Uterus (tissue), 3 donors: ENCODE measurements at regions not wholly inside any gene's neighbourhood (a gene's known extent, or its start where the extent isn't known, plus 50 kb on each side); places are given as distances from the start of the nearest gene placed in this dataset.

Experiments
- DNase-seq, 2 donors: peaks; one replicate each; pipeline ENCODE4 v3.0.0-alpha.2; 2019 to 2020
- H3K27ac ChIP-seq, 2 donors: fragments of 200-600 bp; sonication (generic); 1 replicate in 1 of 2; 2 replicates in 1 of 2; pipeline ENCODE4 v1.5.1; 2016 to 2018
- H3K27me3 ChIP-seq, 2 donors: fragments of 200-600 bp; sonication (generic); one replicate each; pipeline ENCODE4 v1.5.1; 2018 to 2019; ENCODE audit warnings: control low read depth in 1 of 2
- H3K36me3 ChIP-seq, 2 donors: fragments of 200-600 bp; sonication (generic); one replicate each; pipeline ENCODE4 v1.5.1; 2019; ENCODE audit warnings: control low read depth in 1 of 2
- H3K4me1 ChIP-seq, 2 donors: fragments of 200-600 bp; sonication (generic); one replicate each; pipeline ENCODE4 v1.5.1; 2018 to 2019; ENCODE audit warnings: control low read depth in 1 of 2
- H3K4me3 ChIP-seq, 2 donors: fragments of 200-600 bp; sonication (generic); 1 replicate in 1 of 2; 2 replicates in 1 of 2; pipeline ENCODE4 v1.5.1; 2018 to 2019; ENCODE audit warnings: mild to moderate bottlenecking in 1 of 2
- H3K9me3 ChIP-seq, 2 donors: fragments of 200-600 bp; sonication (generic); one replicate each; pipeline ENCODE4 v1.5.1; 2019; ENCODE audit warnings: control low read depth in 1 of 2
- CTCF ChIP-seq, 4 experiments: fragments of 200-600 bp in 2 of 4; fragments of 450-650 bp in 2 of 4; sonication (generic) in 2 of 4; IDR thresholded peaks; one replicate each; pipeline ENCODE4 v1.5.1; 2016 to 2019; ENCODE audit warnings: antibody characterized with exemption in 4 of 4, mild to moderate bottlenecking in 2 of 4, moderate library complexity in 1 of 4
- POLR2A ChIP-seq, 2 donors: fragments of 450-650 bp; IDR thresholded peaks; one replicate each; pipeline ENCODE4 v1.6.1; 2016; ENCODE audit warnings: antibody characterized with exemption in 2 of 2, mild to moderate bottlenecking in 1 of 2, moderate library complexity in 1 of 2
- intact Hi-C: fragments of 100-400 bp; cut with DNase I; formaldehyde crosslinking; loops from one replicate; pipeline ENCODE4 v1.15.1; 2023; ENCODE audit warnings: low total_unique reads
- donor health status: DM: yes; HTN: yes; CAD: no.

- no peaks in the 10 kb centered on the region for H3K9me3 ChIP-seq
- H3K36me3 ChIP-seq = no peaks in the 10 kb centered on the region
- TF ChIP-seq POLR2A (IDR thresholded peaks at IDR 0.05) (no peak), CTCF (IDR thresholded peaks at IDR 0.05) (no peak)
- intact Hi-C loops = no loop called here
- DNase-seq = no peak
- H3K4me3 ChIP-seq = no peak overlapping the region
- H3K4me1 ChIP-seq = no peaks in the 10 kb centered on the region
- no peak overlapping the region for H3K27ac ChIP-seq
- H3K27me3 ChIP-seq = no peaks in the 10 kb centered on the region
Measured at GRCh38 chr5:156043351-156043750, 283.6 kb upstream of the SGCD start.

GRCh38 chr5:156051972-156052371, 275.0 kb upstream of the SGCD start:
- TF ChIP-seq POLR2A (IDR thresholded peaks at IDR 0.05) (no peak), CTCF (IDR thresholded peaks at IDR 0.05) (no peak)
- no peak overlapping the region for H3K4me3 ChIP-seq
- H3K27me3 ChIP-seq = no peaks in the 10 kb centered on the region
- no peaks in the 10 kb centered on the region for H3K36me3 ChIP-seq
- DNase-seq = no peak
- no peak overlapping the region for H3K27ac ChIP-seq
- intact Hi-C loops = no loop called here
- H3K4me1 ChIP-seq = no peaks in the 10 kb centered on the region
- H3K9me3 ChIP-seq = no peaks in the 10 kb centered on the region

- H3K9me3 ChIP-seq = no peaks in the 10 kb centered on the region
- intact Hi-C loops = no loop called here
Measured at GRCh38 chr5:156052656-156053055, 274.3 kb upstream of the SGCD start.

GRCh38 chr5:156053056-156053455, 273.9 kb upstream of the SGCD start:
- no peak overlapping the region for H3K4me3 ChIP-seq
- DNase-seq = no peak
- intact Hi-C loops = no loop called here
- no peak for TF ChIP-seq POLR2A (IDR thresholded peaks at IDR 0.05)
- TF ChIP-seq CTCF (IDR thresholded peaks at IDR 0.05) = no peak
- H3K4me1 ChIP-seq = no peaks in the 10 kb centered on the region
- H3K27me3 ChIP-seq = no peaks in the 10 kb centered on the region
- no peaks in the 10 kb centered on the region for H3K36me3 ChIP-seq
- no peak overlapping the region for H3K27ac ChIP-seq
- no peaks in the 10 kb centered on the region for H3K9me3 ChIP-seq

More at GRCh38 chr5:156052656-156053055, 274.3 kb upstream of the SGCD start:
- DNase-seq = no peak
- TF ChIP-seq POLR2A (IDR thresholded peaks at IDR 0.05) (no peak), CTCF (IDR thresholded peaks at IDR 0.05) (no peak)
- H3K36me3 ChIP-seq = no peaks in the 10 kb centered on the region
- H3K27me3 ChIP-seq = no peaks in the 10 kb centered on the region
- no peaks in the 10 kb centered on the region for H3K4me1 ChIP-seq
- no peak overlapping the region for H3K4me3 ChIP-seq
- H3K27ac ChIP-seq = no peak overlapping the region

- no peaks in the 10 kb centered on the region for H3K4me1 ChIP-seq
- intact Hi-C loops = no loop called here
- TF ChIP-seq CTCF (IDR thresholded peaks at IDR 0.05) (no peak), POLR2A (IDR thresholded peaks at IDR 0.05) (no peak)
Measured at GRCh38 chr5:156076912-156077311, 250.1 kb upstream of the SGCD start.

More at GRCh38 chr5:156076912-156077311, 250.1 kb upstream of the SGCD start:
- Histone ChIP-seq H3K9me3 (no peaks in the 10 kb centered on the region), H3K4me3 (no peak overlapping the region), H3K27ac (no peak overlapping the region), H3K27me3 (no peaks in the 10 kb centered on the region), H3K36me3 (no peaks in the 10 kb centered on the region)
- no peak for DNase-seq
